ENCODE measurements at regions not wholly inside any gene's neighbourhood (a gene's known extent, or its start where the extent isn't known, plus 50 kb on each side); places are given as distances from the start of the nearest gene placed in this dataset.

DNA sequence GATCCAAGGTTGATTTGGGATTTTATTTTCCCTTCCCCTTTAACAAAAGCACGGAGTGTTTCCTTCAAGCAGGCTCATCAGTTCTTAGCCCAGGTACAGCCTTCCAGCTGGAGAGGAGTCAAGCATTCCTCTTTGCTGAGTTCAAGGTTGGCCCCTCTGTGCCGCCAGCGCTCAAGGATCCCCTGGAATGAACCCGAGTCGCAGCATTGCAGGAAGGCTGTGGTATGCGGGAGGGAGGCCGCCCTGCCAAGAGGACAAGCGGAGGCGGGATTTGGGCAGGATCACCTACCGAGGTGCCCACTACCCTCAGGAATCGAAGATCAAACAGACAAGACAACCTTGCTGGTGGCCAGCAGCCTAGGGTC, 53.9 kb upstream of the NCOR2 start:
- TF ChIP-seq, protein P1, sequence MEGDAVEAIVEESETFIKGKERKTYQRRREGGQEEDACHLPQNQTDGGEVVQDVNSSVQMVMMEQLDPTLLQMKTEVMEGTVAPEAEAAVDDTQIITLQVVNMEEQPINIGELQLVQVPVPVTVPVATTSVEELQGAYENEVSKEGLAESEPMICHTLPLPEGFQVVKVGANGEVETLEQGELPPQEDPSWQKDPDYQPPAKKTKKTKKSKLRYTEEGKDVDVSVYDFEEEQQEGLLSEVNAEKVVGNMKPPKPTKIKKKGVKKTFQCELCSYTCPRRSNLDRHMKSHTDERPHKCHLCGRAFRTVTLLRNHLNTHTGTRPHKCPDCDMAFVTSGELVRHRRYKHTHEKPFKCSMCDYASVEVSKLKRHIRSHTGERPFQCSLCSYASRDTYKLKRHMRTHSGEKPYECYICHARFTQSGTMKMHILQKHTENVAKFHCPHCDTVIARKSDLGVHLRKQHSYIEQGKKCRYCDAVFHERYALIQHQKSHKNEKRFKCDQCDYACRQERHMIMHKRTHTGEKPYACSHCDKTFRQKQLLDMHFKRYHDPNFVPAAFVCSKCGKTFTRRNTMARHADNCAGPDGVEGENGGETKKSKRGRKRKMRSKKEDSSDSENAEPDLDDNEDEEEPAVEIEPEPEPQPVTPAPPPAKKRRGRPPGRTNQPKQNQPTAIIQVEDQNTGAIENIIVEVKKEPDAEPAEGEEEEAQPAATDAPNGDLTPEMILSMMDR (IDR thresholded peaks at IDR 0.05; ENCODE audit: low read length) = no peak
- TF ChIP-seq EZH2 (IDR thresholded peaks at IDR 0.05; ENCODE audit: borderline replicate concordance, low read length) = no peak

Measured in OCI-LY1 (cell line).